ENCODE measurements at regions not wholly inside any gene's neighbourhood (a gene's known extent, or its start where the extent isn't known, plus 50 kb on each side); places are given as distances from the start of the nearest gene placed in this dataset.

- no peak for TF ChIP-seq POLR2A (IDR thresholded peaks at IDR 0.05)
- TF ChIP-seq, protein P1, sequence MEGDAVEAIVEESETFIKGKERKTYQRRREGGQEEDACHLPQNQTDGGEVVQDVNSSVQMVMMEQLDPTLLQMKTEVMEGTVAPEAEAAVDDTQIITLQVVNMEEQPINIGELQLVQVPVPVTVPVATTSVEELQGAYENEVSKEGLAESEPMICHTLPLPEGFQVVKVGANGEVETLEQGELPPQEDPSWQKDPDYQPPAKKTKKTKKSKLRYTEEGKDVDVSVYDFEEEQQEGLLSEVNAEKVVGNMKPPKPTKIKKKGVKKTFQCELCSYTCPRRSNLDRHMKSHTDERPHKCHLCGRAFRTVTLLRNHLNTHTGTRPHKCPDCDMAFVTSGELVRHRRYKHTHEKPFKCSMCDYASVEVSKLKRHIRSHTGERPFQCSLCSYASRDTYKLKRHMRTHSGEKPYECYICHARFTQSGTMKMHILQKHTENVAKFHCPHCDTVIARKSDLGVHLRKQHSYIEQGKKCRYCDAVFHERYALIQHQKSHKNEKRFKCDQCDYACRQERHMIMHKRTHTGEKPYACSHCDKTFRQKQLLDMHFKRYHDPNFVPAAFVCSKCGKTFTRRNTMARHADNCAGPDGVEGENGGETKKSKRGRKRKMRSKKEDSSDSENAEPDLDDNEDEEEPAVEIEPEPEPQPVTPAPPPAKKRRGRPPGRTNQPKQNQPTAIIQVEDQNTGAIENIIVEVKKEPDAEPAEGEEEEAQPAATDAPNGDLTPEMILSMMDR (IDR thresholded peaks at IDR 0.05), result no peak
- DNase-seq (ENCODE audit: low spot score in 2 of 2), result no peak
- WGBS, 2 donors, result 79 to 85% methylated on average over 8 of the region's 8 CpGs
Measured at GRCh38 chr4:181158971-181159370, 1084.2 kb upstream of the TENM3 start.

GRCh38 chr4:181161669-181162068 is 1081.5 kb upstream of the TENM3 start:
- TF ChIP-seq, protein P1 (IDR thresholded peaks at IDR 0.05), result no peak
- TF ChIP-seq POLR2A (IDR thresholded peaks at IDR 0.05), result no peak
- intact Hi-C loops (cut with DNase I; ENCODE audit: low total_unique reads), result no loop called here
- no peak for DNase-seq (ENCODE audit: low spot score in 2 of 2)
- H3K4me3 ChIP-seq (ENCODE audit: low read depth, poor library complexity, severe bottlenecking), result no peak overlapping the region
- 57 to 63% methylated on average over 4 of the region's 4 CpGs for WGBS, 2 donors

More at GRCh38 chr4:181158971-181159370, 1084.2 kb upstream of the TENM3 start:
- intact Hi-C loops (cut with DNase I; ENCODE audit: low total_unique reads), result no loop called here
- H3K4me3 ChIP-seq (ENCODE audit: low read depth, poor library complexity, severe bottlenecking), result no peak overlapping the region

GRCh38 chr4:181162266-181162665 is 1080.9 kb upstream of the TENM3 start:
- 77 to 82% methylated on average over 2 of the region's 2 CpGs for WGBS, 2 donors
- no peak overlapping the region for H3K4me3 ChIP-seq (ENCODE audit: low read depth, poor library complexity, severe bottlenecking)
- no peak for DNase-seq (ENCODE audit: low spot score in 2 of 2)
- no peak for TF ChIP-seq POLR2A (IDR thresholded peaks at IDR 0.05)
- TF ChIP-seq, protein P1 (IDR thresholded peaks at IDR 0.05), result no peak
- intact Hi-C loops (cut with DNase I; ENCODE audit: low total_unique reads), result no loop called here

DNA sequence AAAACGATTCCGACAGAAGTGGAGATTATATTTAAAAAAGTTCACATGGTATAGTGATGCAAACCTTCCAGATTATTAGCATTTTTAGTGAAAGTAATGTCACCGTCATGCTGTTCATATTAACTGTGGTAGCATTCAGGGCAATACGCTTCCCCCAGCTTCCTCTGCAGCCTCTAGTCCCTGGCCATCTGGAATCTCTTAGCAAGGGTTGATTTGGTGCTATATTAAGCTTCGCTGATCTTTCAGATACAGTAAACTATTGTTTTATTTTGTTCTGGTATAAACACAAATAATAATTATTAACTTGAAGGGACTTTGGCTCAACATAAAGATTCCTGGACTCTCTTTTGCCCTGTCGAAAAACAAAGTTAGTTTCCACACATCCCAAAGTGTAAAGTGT is 1080.5 kb upstream of the TENM3 start:
- no peak overlapping the region for H3K4me3 ChIP-seq (ENCODE audit: low read depth, poor library complexity, severe bottlenecking)
- 58 to 66% methylated on average over 6 of the region's 6 CpGs for WGBS, 2 donors
- no peak for TF ChIP-seq POLR2A (IDR thresholded peaks at IDR 0.05)
- TF ChIP-seq, protein P1 (IDR thresholded peaks at IDR 0.05), result no peak
- intact Hi-C loops (cut with DNase I; ENCODE audit: low total_unique reads), result no loop called here
- DNase-seq (ENCODE audit: low spot score in 2 of 2), result no peak

GRCh38 chr4:181166742-181167399 is 1076.3 kb upstream of the TENM3 start:
- TF ChIP-seq POLR2A (IDR thresholded peaks at IDR 0.05), result no peak
- TF ChIP-seq, protein P1 (IDR thresholded peaks at IDR 0.05), result no peak
- DNase-seq (ENCODE audit: low spot score in 2 of 2), result no peak
- 53 to 60% methylated on average over 6 of the region's 6 CpGs for WGBS, 2 donors
- intact Hi-C loops (cut with DNase I; ENCODE audit: low total_unique reads), result no loop called here
- H3K4me3 ChIP-seq (ENCODE audit: low read depth, poor library complexity, severe bottlenecking), result no peak overlapping the region
